ENCODE measurements at regions not wholly inside any gene's neighbourhood (a gene's known extent, or its start where the extent isn't known, plus 50 kb on each side); places are given as distances from the start of the nearest gene placed in this dataset.

DNA sequence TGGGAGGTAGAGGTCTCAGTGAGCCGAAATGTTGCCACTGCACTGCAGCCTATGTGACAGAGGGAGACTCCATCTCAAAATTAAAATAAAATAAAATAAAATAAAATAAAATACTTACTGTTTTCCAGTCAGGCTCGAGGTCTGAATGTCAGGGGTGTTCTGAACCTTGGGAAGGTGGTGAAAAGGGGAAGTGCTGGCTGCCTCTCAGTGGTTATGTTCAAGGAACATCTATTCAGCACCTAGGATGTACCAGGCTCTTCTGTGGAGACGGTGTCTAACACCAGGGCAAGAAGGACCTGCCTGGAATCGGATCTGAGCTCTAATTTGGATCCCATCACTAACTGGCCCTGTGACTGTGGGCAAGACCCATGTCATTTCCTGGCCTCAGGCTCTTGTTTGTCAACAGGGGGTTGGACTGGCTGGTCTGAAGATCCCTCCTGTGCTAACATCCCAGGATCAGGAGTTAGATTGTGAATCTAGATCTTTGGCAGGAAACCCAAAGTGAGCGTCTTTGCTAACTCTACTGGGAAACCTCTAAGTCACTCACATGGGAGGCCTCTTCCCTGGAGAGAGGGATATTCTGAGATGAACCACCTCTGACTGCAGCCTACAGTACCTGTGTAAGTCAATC is 63.4 kb upstream of the SIRPG start:
- Histone ChIP-seq H3K4me3 (no peak overlapping the region), H3K9ac (ENCODE audit: insufficient read depth in 1 of 2, low read length in 2 of 2) (no peak overlapping the region), H3K27me3 (ENCODE audit: control insufficient read depth in 3 of 3, insufficient read depth in 3 of 3, low read length in 2 of 3) (peaks cover 0 to 4% (median 3%) of the 10 kb centered on the region in 3 donors), H3K4me1 (ENCODE audit: control insufficient read depth in 5 of 5, insufficient read depth in 5 of 5, low read length in 5 of 5) (no peaks in the 10 kb centered on the region), H3K9me3 (ENCODE audit: control insufficient read depth in 4 of 4, insufficient read depth in 3 of 4, low read length in 3 of 4) (peaks cover 0 to 2% (median 0%) of the 10 kb centered on the region in 4 donors), H3K36me3 (ENCODE audit: control insufficient read depth in 4 of 4, insufficient read depth in 4 of 4, low read length in 4 of 4) (no peaks in the 10 kb centered on the region), H3K27ac (ENCODE audit: low read depth in 1 of 2, low read length in 1 of 2) (no peak overlapping the region)
- ATAC-seq (ENCODE audit: insufficient read depth, low FRiP score): no peak
- WGBS, 2 donors: 73 to 75% methylated on average over 5 of the region's 5 CpGs
- no peak for TF ChIP-seq CTCF (IDR thresholded peaks at IDR 0.05; ENCODE audit: control extremely low read depth, extremely low read depth)
- no peak for DNase-seq

- no peak for TF ChIP-seq CTCF (IDR thresholded peaks at IDR 0.05; ENCODE audit: control extremely low read depth, extremely low read depth)
- H3K4me1 ChIP-seq (ENCODE audit: control insufficient read depth in 5 of 5, insufficient read depth in 5 of 5, low read length in 5 of 5): no peaks in the 10 kb centered on the region
- H3K36me3 ChIP-seq (ENCODE audit: control insufficient read depth in 4 of 4, insufficient read depth in 4 of 4, low read length in 4 of 4): no peaks in the 10 kb centered on the region
- H3K27me3 ChIP-seq (ENCODE audit: control insufficient read depth in 3 of 3, insufficient read depth in 3 of 3, low read length in 2 of 3): peaks cover 0 to 3% (median under 1%) of the 10 kb centered on the region in 3 donors
- DNase-seq (no peak), ATAC-seq (ENCODE audit: insufficient read depth, low FRiP score) (no peak)
- peaks cover 0 to 2% (median 0%) of the 10 kb centered on the region in 4 donors for H3K9me3 ChIP-seq (ENCODE audit: control insufficient read depth in 4 of 4, insufficient read depth in 3 of 4, low read length in 3 of 4)
- 95 to 97% methylated on average over 4 of the region's 4 CpGs for WGBS, 2 donors
- no peak overlapping the region for H3K4me3 ChIP-seq
- H3K27ac ChIP-seq (ENCODE audit: low read depth in 1 of 2, low read length in 1 of 2): no peak overlapping the region
- H3K9ac ChIP-seq (ENCODE audit: insufficient read depth in 1 of 2, low read length in 2 of 2): no peak overlapping the region
These were observed 62.6 kb upstream of the SIRPG start for GRCh38 chr20:1720226-1720625.

DNA sequence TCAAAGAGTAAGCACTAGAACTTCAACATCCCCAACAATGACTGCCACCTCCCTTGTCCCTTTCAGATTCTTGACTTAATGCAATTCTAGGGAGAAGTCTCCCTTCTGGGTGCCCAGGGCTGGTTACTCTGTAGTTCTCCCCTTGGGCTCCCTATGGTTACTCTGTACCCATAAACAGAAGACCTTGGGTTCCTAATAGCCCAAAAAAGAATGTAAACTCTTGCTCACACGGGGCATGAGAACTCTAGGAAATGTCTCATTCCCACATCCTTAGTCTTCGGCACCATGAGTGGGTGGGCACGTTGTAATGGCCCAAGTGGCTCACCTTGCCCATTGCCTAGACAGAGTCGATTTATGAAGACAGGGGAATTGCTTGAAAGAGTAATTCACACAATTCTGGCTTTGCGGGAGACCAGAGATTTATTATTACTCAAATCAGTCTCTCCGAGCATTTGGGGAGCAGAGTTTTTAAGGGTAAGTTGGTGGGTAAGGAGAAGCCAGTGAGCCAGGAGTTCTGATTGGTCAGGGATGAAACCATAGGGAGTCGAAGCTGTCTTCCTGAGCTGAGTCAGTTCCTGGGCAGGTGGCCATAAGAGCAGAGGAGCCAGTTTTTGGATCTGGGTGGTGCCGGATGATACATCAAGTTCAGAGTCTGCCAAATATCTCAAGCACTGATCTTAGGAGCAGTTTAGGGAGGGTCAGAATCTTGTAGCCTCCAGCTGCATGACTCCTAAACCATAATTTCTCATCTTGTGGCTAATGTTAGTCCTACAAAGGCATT is 61.2 kb upstream of the SIRPG start:
- DNase-seq: no peak
- TF ChIP-seq CTCF (IDR thresholded peaks at IDR 0.05; ENCODE audit: control extremely low read depth, extremely low read depth): no peak
- H3K27me3 ChIP-seq (ENCODE audit: control insufficient read depth in 3 of 3, insufficient read depth in 3 of 3, low read length in 2 of 3): peaks cover 0 to 3% (median 2%) of the 10 kb centered on the region in 3 donors
- 74 to 79% methylated on average over 8 of the region's 8 CpGs for WGBS, 2 donors
- H3K4me3 ChIP-seq: no peak overlapping the region
- H3K4me1 ChIP-seq (ENCODE audit: control insufficient read depth in 5 of 5, insufficient read depth in 5 of 5, low read length in 5 of 5): no peaks in the 10 kb centered on the region
- peaks cover 0 to 2% (median 0%) of the 10 kb centered on the region in 4 donors for H3K9me3 ChIP-seq (ENCODE audit: control insufficient read depth in 4 of 4, insufficient read depth in 3 of 4, low read length in 3 of 4)
- H3K9ac ChIP-seq (ENCODE audit: insufficient read depth in 1 of 2, low read length in 2 of 2): no peak overlapping the region
- H3K27ac ChIP-seq (ENCODE audit: low read depth in 1 of 2, low read length in 1 of 2): no peak overlapping the region
- H3K36me3 ChIP-seq (ENCODE audit: control insufficient read depth in 4 of 4, insufficient read depth in 4 of 4, low read length in 4 of 4): no peaks in the 10 kb centered on the region
- no peak for ATAC-seq (ENCODE audit: insufficient read depth, low FRiP score)
